Testis (tissue), 2 donors: ENCODE measurements at regions not wholly inside any gene's neighbourhood (a gene's known extent, or its start where the extent isn't known, plus 50 kb on each side); places are given as distances from the start of the nearest gene placed in this dataset.
A peak's percentile ranks its signal among the peaks of the same experiment; 100 is the strongest.

Experiments used
- DNase-seq: peaks from one replicate; pipeline ENCODE4 v3.0.0-alpha.2; 2019
- H3K27ac ChIP-seq, 2 donors: fragments of 200-600 bp; sonication (generic); one replicate each; pipeline ENCODE4 v1.5.1; 2019
- H3K27me3 ChIP-seq: fragments of 200-600 bp; sonication (generic); one replicate; pipeline ENCODE4 v1.5.1; 2019
- H3K36me3 ChIP-seq: fragments of 200-600 bp; sonication (generic); one replicate; pipeline ENCODE4 v1.5.1; 2017; ENCODE audit warnings: low read depth; ENCODE audit errors: missing control alignments
- H3K4me1 ChIP-seq: fragments of 200-600 bp; sonication (generic); one replicate; pipeline ENCODE4 v1.5.1; 2019
- H3K4me3 ChIP-seq, 2 donors: fragments of 200-600 bp; sonication (generic); one replicate each; pipeline ENCODE4 v1.5.1; 2017 to 2019
- H3K9me3 ChIP-seq: fragments of 200-600 bp; sonication (generic); one replicate; pipeline ENCODE4 v1.5.1; 2017
- POLR2A ChIP-seq: fragments of 450-650 bp; IDR thresholded peaks from one replicate; pipeline ENCODE4 v1.6.1; 2017; ENCODE audit warnings: antibody characterized with exemption, mild to moderate bottlenecking, moderate library complexity
- WGBS, 2 donors: methylation state at CpG; one replicate each; pipeline ENCODE4 v1.1.5; 2018; 5-methylcytosine and 5-hydroxymethylcytosine counted together
- intact Hi-C: fragments of 100-400 bp; cut with DNase I; formaldehyde crosslinking; loops from one replicate; pipeline ENCODE4 v1.15.1; 2023; ENCODE audit warnings: low total_unique reads
- TF ChIP-seq, protein P1 (sequence below), 3 experiments: fragments of 450-650 bp in 2 of 3; fragments of 200-600 bp in 1 of 3; sonication (generic) in 1 of 3; IDR thresholded peaks; one replicate each; pipeline ENCODE4 v1.5.1; 2016 to 2019; ENCODE audit warnings: antibody characterized with exemption in 3 of 3, mild to moderate bottlenecking in 2 of 3, moderate library complexity in 1 of 3

- TF ChIP-seq POLR2A = no peak
- Histone ChIP-seq H3K36me3 (no peaks in the 10 kb centered on the region), H3K4me3 (no peak overlapping the region), H3K27me3 (no peaks in the 10 kb centered on the region), H3K4me1 (no peaks in the 10 kb centered on the region), H3K9me3 (no peaks in the 10 kb centered on the region), H3K27ac (no peak overlapping the region)
- 93% methylated on average over 13 of the region's 13 CpGs for WGBS, 2 donors
- peak; percentile 2 for DNase-seq
- intact Hi-C loops = no loop called here
These were observed 78.8 kb downstream of the MYEOV start for GRCh38 chr11:69372589-69373250.

- intact Hi-C loops = no loop called here
- TF ChIP-seq, protein P1, sequence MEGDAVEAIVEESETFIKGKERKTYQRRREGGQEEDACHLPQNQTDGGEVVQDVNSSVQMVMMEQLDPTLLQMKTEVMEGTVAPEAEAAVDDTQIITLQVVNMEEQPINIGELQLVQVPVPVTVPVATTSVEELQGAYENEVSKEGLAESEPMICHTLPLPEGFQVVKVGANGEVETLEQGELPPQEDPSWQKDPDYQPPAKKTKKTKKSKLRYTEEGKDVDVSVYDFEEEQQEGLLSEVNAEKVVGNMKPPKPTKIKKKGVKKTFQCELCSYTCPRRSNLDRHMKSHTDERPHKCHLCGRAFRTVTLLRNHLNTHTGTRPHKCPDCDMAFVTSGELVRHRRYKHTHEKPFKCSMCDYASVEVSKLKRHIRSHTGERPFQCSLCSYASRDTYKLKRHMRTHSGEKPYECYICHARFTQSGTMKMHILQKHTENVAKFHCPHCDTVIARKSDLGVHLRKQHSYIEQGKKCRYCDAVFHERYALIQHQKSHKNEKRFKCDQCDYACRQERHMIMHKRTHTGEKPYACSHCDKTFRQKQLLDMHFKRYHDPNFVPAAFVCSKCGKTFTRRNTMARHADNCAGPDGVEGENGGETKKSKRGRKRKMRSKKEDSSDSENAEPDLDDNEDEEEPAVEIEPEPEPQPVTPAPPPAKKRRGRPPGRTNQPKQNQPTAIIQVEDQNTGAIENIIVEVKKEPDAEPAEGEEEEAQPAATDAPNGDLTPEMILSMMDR (IDR thresholded peaks at IDR 0.05) = no peak
- no peak for TF ChIP-seq POLR2A
These were observed 79.3 kb downstream of the MYEOV start for GRCh38 chr11:69373251-69373635.

GRCh38 chr11:69374110-69374945 lies 80.4 kb downstream of the MYEOV start:
- DNase-seq = peak; percentile 8
- H3K9me3 ChIP-seq = no peaks in the 10 kb centered on the region
- no peak for TF ChIP-seq POLR2A
- TF ChIP-seq, protein P1 (IDR thresholded peaks at IDR 0.05) = no peak
- H3K27me3 ChIP-seq = no peaks in the 10 kb centered on the region
- H3K4me3 ChIP-seq = no peak overlapping the region
- H3K36me3 ChIP-seq = no peaks in the 10 kb centered on the region
- 92 to 96% methylated on average over 11 to 22 of the region's 22 CpGs for WGBS, 2 donors
- no peak overlapping the region for H3K27ac ChIP-seq
- no peaks in the 10 kb centered on the region for H3K4me1 ChIP-seq
- intact Hi-C loops = no loop called here

More at GRCh38 chr11:69373251-69373635, 79.3 kb downstream of the MYEOV start:
- 89 to 96% methylated on average over 2 of the region's 2 CpGs for WGBS, 2 donors
- Histone ChIP-seq H3K9me3 (no peaks in the 10 kb centered on the region), H3K4me1 (no peaks in the 10 kb centered on the region), H3K27ac (no peak overlapping the region), H3K27me3 (no peaks in the 10 kb centered on the region), H3K4me3 (no peak overlapping the region), H3K36me3 (no peaks in the 10 kb centered on the region)
- DNase-seq = peak; percentile 9

DNA sequence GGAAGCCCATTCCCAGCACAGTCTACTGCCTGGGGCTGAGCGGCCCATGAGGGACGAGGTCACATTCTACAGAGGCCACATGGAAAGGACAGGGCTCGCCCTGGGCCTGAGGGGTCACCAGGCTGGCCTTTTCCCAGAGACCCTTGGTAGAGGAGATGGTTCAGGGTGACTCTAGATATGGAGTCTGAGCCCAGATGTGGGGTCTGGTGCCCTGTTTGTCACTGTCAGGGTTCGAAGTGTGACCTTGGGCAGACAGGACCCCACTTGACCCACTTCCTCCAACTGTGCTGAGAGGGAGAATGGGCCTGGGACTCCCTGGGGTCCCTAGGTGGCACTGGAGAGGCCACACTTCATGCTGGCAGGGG lies 81.0 kb downstream of the MYEOV start:
- Histone ChIP-seq H3K4me3 (no peak overlapping the region), H3K27me3 (no peaks in the 10 kb centered on the region), H3K4me1 (no peaks in the 10 kb centered on the region), H3K9me3 (no peaks in the 10 kb centered on the region), H3K36me3 (no peaks in the 10 kb centered on the region), H3K27ac (no peak overlapping the region)
- 94% methylated on average over 4 of the region's 4 CpGs; no CpG with 5 or more reads in 1 of the 2 donors for WGBS, 2 donors
- peak; percentile 2 for DNase-seq
- TF ChIP-seq POLR2A = no peak
- TF ChIP-seq, protein P1 (IDR thresholded peaks at IDR 0.05) = no peak
- intact Hi-C loops = no loop called here

- Histone ChIP-seq H3K27ac (no peak overlapping the region), H3K4me3 (no peak overlapping the region), H3K36me3 (no peaks in the 10 kb centered on the region), H3K27me3 (no peaks in the 10 kb centered on the region), H3K4me1 (no peaks in the 10 kb centered on the region), H3K9me3 (no peaks in the 10 kb centered on the region)
- peak; percentile 9 for DNase-seq
- TF ChIP-seq, protein P1 (IDR thresholded peaks at IDR 0.05) = no peak
- no peak for TF ChIP-seq POLR2A
- WGBS, 2 donors = 93 to 95% methylated on average over 16 to 22 of the region's 22 CpGs
- intact Hi-C loops = no loop called here
These were observed 81.6 kb downstream of the MYEOV start for GRCh38 chr11:69375316-69376154.
